Renal cortex interstitium (tissue), 11 donors: ENCODE measurements at regions not wholly inside any gene's neighbourhood (a gene's known extent, or its start where the extent isn't known, plus 50 kb on each side); places are given as distances from the start of the nearest gene placed in this dataset.

ENCODE experiments used
- DNase-seq, 11 donors: peaks; one replicate each; pipeline ENCODE4 v3.0.0-alpha.2; 2013; ENCODE audit warnings: low read depth in 9 of 11, low spot score in 4 of 11; ENCODE audit errors: extremely low read depth in 1 of 11

DNA sequence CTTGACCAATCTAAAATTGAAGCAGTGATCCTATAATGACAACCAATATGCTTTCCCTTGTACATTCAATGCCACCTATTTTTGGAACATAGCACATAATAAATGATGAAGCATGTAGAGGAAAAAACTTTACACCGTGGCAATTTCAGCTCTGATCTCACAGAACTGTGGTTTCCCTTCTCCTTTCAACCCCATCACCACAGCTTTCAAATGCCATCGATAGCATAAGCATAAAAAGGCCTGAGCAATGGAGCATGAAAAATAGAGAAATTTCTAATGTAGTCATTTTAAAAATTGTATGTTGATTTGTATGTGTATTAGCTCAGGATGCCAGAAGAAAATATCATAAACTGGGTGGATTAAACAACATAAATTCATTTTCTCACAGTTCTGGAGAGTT lies 406.0 kb upstream of the TMCO5A start:
- DNase-seq = no peak

GRCh38 chr15:37536967-37537605 lies 397.4 kb upstream of the TMCO5A start:
- no peak for DNase-seq

DNA sequence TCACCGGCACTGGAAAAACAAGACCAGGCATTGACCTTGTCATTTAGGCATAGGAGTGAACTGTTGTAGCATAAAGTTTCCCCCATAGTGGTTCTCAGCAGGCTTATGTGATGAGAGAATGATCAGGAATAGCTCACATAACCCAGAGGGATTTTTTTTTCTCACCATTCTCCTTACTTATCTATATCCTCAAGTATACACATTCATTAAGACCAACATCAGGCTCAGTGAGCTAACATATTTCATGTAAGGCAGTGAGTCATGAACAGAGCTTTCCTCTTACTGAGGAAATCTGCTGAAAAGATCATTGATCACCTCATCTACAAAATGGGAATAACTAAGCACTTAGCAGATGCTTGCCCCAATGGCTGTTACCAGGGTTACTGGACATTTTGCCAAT lies 396.6 kb upstream of the TMCO5A start:
- no peak for DNase-seq

- DNase-seq = no peak
Observed at GRCh38 chr15:37548116-37548515, 386.3 kb upstream of the TMCO5A start.

- no peak for DNase-seq
Observed at GRCh38 chr15:37550360-37551024, 383.9 kb upstream of the TMCO5A start.

- DNase-seq = no peak
Observed at GRCh38 chr15:37572401-37572800, 362.0 kb upstream of the TMCO5A start.

DNA sequence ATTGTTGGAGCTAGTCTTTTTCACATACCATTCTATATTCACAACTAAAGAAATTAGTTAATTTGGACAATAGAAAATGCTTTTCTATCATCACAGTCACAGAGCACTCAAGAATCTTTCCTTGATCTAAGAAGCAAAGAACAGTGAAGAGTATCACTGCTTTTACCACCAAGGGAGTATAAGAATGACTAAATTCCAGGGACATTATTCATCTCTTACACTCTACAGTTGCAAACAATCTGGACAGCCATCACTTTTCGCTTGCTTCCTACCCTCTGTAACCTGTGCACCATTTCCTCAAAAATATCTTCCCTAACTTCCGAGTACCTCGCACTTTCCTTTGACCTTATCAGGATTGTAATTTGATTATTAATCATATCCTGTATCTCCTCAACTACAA lies 359.5 kb upstream of the TMCO5A start:
- no peak for DNase-seq

DNA sequence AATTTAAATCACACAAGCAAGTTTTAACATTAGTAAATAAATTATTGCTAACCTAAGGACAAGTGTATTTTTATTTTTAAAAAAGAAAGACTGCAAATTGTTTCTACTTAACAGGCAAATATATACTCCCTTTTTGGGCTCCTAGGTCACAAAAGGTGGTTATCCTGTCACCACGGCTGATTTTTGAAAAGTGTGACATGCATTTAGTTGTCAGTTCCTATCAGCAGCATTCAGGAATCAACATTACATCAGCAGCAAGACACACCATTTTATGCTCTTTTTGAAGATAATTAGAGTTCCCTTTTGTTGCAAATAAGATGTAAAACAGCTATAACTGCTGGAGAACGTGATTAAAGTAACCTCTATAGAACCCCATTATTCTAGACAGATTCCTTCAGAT lies 357.5 kb upstream of the TMCO5A start:
- no peak for DNase-seq

- no peak for DNase-seq
Observed at GRCh38 chr15:37581866-37582532, 352.4 kb upstream of the TMCO5A start.

DNA sequence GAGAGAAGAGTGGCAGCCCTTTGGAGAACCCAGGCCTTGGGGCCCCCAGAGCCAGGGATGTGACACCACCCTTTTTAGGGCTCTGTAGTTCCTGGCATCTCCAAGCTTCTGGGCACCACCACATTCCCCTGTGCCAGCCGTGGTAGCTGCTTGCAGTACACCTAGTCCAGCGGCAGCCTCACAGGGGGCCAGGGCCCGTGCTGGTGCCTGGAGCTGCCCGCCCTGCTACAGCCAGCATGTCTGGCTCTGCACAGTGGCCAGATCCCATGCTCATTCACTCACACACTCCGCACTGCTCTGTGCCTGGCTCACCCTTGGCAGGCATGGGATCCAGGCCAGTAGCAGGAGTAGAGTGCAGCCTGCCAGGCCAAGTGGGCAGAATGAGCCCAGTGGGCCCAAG lies 351.6 kb upstream of the TMCO5A start:
- no peak for DNase-seq

DNA sequence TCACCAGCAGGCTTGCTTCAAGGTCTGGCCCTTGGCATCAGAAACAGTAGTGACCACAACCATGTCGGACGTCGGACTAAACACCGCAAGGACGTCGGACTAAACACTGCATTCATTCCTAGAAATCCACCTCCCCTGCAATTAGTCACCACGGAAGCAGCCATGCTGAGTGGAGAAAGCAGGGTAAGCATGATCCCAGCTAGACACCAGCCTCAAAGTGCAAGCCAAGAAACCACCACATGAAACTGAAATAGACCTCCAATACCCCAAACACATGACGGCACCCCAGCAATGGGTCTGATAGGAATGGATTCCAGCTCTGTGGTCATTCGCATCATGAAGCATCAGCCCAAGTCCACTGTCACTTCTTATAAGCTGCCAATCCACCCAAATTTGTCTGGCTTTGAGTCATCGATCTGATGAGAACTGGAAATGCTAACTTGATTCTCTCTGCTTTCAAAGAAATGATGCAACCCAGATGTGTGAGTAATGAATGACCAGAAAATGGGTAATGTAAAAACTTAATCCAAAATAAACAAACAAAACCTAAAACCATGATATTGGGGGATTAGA lies 348.3 kb upstream of the TMCO5A start:
- DNase-seq = no peak

GRCh38 chr15:37586976-37587375 lies 347.5 kb upstream of the TMCO5A start:
- no peak for DNase-seq

- no peak for DNase-seq
Observed at GRCh38 chr15:37594417-37594816, 340.0 kb upstream of the TMCO5A start.

DNA sequence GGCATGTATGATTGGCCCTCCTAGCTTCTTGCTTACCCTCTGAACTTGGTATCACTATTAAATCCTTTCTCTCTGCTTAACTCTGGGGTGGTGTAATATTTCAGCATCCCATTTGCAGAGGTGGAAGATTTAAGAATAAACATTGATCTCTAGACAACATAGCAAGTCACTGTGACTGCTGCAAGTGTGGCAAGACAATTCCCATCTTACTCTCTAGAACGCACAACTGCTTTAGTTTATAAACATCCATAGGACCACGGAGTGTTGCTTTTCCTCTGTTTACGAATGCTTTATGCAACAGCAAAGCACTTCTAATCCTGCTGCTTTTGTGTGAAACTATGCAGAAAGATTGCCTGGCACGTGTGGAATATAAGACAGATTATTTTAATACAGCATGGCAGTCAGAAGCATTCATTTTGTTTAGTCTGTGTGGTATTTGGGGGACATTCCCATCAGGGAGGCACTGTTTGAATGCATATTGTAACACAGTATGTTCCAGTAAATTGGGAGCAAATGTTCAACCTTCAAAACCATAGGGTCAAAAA lies 338.9 kb upstream of the TMCO5A start:
- DNase-seq = no peak

GRCh38 chr15:37599156-37599555 lies 335.3 kb upstream of the TMCO5A start:
- no peak for DNase-seq

- DNase-seq = no peak
Observed at GRCh38 chr15:37616215-37616614, 318.2 kb upstream of the TMCO5A start.

DNA sequence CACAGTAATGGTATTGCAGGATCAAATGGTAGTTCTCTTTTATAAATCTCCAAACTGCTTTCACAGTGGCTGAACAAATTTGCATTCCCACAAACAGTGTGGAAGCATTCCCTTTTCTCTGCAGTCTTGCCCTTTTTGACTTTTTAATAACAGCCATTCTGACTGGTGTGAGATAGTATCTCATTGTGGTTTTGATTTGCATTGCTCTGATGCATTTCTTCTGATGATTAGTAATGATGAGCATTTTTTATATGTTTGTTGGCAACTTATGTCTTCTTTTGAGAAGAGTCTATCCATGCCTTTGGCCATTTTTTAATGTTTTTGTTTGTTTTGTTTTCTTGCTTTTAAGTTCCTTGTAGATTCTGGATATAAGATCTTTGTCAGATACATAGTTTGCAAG lies 316.1 kb upstream of the TMCO5A start:
- no peak for DNase-seq

DNA sequence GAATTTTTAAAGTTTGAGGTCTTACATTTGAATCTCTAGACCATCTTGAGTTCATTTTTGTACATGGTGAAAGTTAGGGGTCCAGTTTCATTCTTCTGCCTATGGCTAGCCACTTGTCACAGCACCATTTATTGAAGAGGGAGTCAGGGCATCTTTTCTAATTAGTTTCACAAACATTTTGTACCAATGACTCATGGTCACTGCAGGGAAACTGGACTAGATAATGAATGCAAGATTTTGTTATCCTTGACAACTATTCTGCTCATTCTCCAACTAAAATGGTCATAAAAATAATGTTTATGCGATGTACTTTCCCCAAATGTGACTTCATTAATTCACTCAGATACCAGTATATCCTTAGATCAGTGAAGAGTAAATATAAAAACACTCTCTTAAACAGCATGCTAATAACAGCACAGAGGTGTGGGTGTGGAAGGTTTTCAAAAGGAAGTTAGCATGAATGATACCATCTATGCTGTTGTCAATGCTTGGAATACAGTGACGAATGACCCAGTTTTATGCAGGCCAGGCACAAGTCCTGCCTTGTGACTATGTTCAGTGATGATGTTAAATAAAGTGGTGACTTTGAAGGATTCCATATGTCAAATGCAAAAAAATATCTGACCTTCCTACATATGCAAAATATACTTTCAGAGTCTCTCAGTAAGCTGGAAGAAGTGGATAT lies 314.9 kb upstream of the TMCO5A start:
- DNase-seq = no peak

GRCh38 chr15:37625576-37625975 lies 308.9 kb upstream of the TMCO5A start:
- DNase-seq = no peak

- no peak for DNase-seq
Observed at GRCh38 chr15:37628507-37628906, 305.9 kb upstream of the TMCO5A start.
